Transverse colon (tissue), 4 donors: ENCODE measurements at regions not wholly inside any gene's neighbourhood (a gene's known extent, or its start where the extent isn't known, plus 50 kb on each side); places are given as distances from the start of the nearest gene placed in this dataset.

ENCODE experiments used
- EP300 ChIP-seq: sonication (generic); formaldehyde crosslinking; IDR thresholded peaks from one replicate; pipeline ENCODE4 v1.6.1; 2017; ENCODE audit warnings: antibody characterized with exemption, low read depth
- POLR2A ChIP-seq: fragments of 450-650 bp; IDR thresholded peaks from one replicate; pipeline ENCODE4 v1.6.1; 2016; ENCODE audit warnings: antibody characterized with exemption, mild to moderate bottlenecking, moderate library complexity
- POLR2AphosphoS5 ChIP-seq, 3 donors: sonication (generic); formaldehyde crosslinking; IDR thresholded peaks; one replicate each; pipeline ENCODE4 v1.6.1; 2016; ENCODE audit warnings: antibody characterized with exemption in 3 of 3
- TF ChIP-seq, protein P1 (sequence below), 5 experiments: fragments of 200-600 bp in 3 of 5; fragments of 450-650 bp in 2 of 5; sonication (generic) in 3 of 5; IDR thresholded peaks; 1 replicate in 2 of 5; 2 replicates in 3 of 5; pipeline ENCODE4 v1.5.1; 2016 to 2017; ENCODE audit warnings: antibody characterized with exemption in 5 of 5, inconsistent platforms in 3 of 5, mild to moderate bottlenecking in 2 of 5, moderate library complexity in 1 of 5

DNA sequence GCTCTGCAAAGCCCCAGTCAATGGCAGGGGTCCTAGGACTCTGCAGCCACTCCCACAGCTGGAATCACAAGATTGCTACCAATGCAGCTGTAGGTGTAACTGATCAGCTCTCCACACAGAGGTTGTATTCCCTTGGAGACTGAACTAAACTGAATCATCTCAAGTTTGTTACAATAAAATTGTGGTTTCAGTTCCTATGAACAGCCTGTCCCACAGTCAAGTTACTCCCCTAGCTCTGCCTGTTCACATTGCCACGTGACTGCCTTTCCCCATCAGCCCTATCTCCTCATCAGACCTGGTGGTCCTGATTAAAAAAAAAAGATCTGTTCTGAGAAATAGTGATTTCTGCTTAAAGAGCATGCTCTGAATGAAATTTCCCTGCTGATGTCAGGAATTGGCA lies 287.9 kb upstream of the NBEA start:
- TF ChIP-seq, protein P1, sequence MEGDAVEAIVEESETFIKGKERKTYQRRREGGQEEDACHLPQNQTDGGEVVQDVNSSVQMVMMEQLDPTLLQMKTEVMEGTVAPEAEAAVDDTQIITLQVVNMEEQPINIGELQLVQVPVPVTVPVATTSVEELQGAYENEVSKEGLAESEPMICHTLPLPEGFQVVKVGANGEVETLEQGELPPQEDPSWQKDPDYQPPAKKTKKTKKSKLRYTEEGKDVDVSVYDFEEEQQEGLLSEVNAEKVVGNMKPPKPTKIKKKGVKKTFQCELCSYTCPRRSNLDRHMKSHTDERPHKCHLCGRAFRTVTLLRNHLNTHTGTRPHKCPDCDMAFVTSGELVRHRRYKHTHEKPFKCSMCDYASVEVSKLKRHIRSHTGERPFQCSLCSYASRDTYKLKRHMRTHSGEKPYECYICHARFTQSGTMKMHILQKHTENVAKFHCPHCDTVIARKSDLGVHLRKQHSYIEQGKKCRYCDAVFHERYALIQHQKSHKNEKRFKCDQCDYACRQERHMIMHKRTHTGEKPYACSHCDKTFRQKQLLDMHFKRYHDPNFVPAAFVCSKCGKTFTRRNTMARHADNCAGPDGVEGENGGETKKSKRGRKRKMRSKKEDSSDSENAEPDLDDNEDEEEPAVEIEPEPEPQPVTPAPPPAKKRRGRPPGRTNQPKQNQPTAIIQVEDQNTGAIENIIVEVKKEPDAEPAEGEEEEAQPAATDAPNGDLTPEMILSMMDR (IDR thresholded peaks at IDR 0.05): no peak
- TF ChIP-seq POLR2AphosphoS5 (IDR thresholded peaks at IDR 0.05): no peak
- TF ChIP-seq EP300: no peak
- TF ChIP-seq POLR2A: no peak
